NCI-H526 (cell line): ENCODE measurements at regions not wholly inside any gene's neighbourhood (a gene's known extent, or its start where the extent isn't known, plus 50 kb on each side); places are given as distances from the start of the nearest gene placed in this dataset.
"Not testable (repeated sequence)": the region's sequence is repeated elsewhere in the genome, so short reads cannot be mapped to it uniquely, and the experiment has no call there.

Experiments used
- DNase-seq, 2 experiments: peaks; one replicate each; lab custom pipeline; 2025; lab: John Stamatoyannopoulos, UW

GRCh38 chr7:9505516-9505915 lies 1072.1 kb downstream of the NXPH1 start:
- no peak for DNase-seq

GRCh38 chr7:9507290-9507689 lies 1073.9 kb downstream of the NXPH1 start:
- DNase-seq: no peak

GRCh38 chr7:9516662-9517061 lies 1083.3 kb downstream of the NXPH1 start:
- DNase-seq: no peak

- DNase-seq: no peak
Observed at GRCh38 chr7:9523579-9523978, 1090.2 kb downstream of the NXPH1 start.

- not testable (repeated sequence) for DNase-seq
Observed at GRCh38 chr7:9552431-9552830, 1119.0 kb downstream of the NXPH1 start.

GRCh38 chr7:9557853-9558252 lies 1124.4 kb downstream of the NXPH1 start:
- peak in 1 of 2 experiments; percentile 56 for DNase-seq

- no peak for DNase-seq
Observed at GRCh38 chr7:9575716-9576115, 1142.3 kb downstream of the NXPH1 start.

- no peak for DNase-seq
Observed at GRCh38 chr7:9582824-9583223, 1149.4 kb downstream of the NXPH1 start.

- no peak for DNase-seq
Observed at GRCh38 chr7:9598411-9598810, 1165.0 kb downstream of the NXPH1 start.

- peak in 1 of 2 experiments; percentile 25 for DNase-seq
Observed at GRCh38 chr7:9600974-9601373, 1167.6 kb downstream of the NXPH1 start.

- DNase-seq: no peak
Observed at GRCh38 chr7:9603291-9603690, 1169.9 kb downstream of the NXPH1 start.

- DNase-seq: no peak
Observed at GRCh38 chr7:9608560-9608959, 1175.2 kb downstream of the NXPH1 start.

GRCh38 chr7:9620899-9621298 lies 1187.5 kb downstream of the NXPH1 start:
- DNase-seq: not testable (repeated sequence)

- not testable (repeated sequence) for DNase-seq
Observed at GRCh38 chr7:9621306-9621902, 1188.0 kb downstream of the NXPH1 start.

- DNase-seq: no peak
Observed at GRCh38 chr7:9621927-9622326, 1188.5 kb downstream of the NXPH1 start.

- no peak for DNase-seq
Observed at GRCh38 chr7:9625953-9626352, 1192.5 kb downstream of the NXPH1 start.

GRCh38 chr7:9645756-9646155 lies 1212.3 kb downstream of the NXPH1 start:
- no peak for DNase-seq

- DNase-seq: peak in 1 of 2 experiments; percentile 34
Observed at GRCh38 chr7:9657257-9657656, 1223.8 kb downstream of the NXPH1 start.

GRCh38 chr7:9671979-9672917 lies 1238.8 kb downstream of the NXPH1 start:
- DNase-seq: no peak

- no peak for DNase-seq
Observed at GRCh38 chr7:9680713-9681112, 1247.3 kb downstream of the NXPH1 start.

GRCh38 chr7:9681284-9681683 lies 1247.9 kb downstream of the NXPH1 start:
- DNase-seq: no peak

GRCh38 chr7:9691286-9691685 lies 1257.9 kb downstream of the NXPH1 start:
- no peak for DNase-seq

GRCh38 chr7:9698375-9698774 lies 1265.0 kb downstream of the NXPH1 start:
- no peak for DNase-seq
